Ectodermal cell (in vitro differentiated cells): ENCODE measurements at regions not wholly inside any gene's neighbourhood (a gene's known extent, or its start where the extent isn't known, plus 50 kb on each side); places are given as distances from the start of the nearest gene placed in this dataset.

Experiments used
- H3K27ac ChIP-seq: 2 replicates; pipeline ENCODE4 v1.7.0; 2013; ENCODE audit warnings: mild to moderate bottlenecking, low read depth, low read length; ENCODE audit not compliant: insufficient read depth, poor library complexity, severe bottlenecking
- H3K27me3 ChIP-seq: 2 replicates; pipeline ENCODE4 v1.7.0; 2013; ENCODE audit warnings: mild to moderate bottlenecking, low read length; ENCODE audit not compliant: insufficient read depth, control insufficient read depth, poor library complexity, severe bottlenecking
- H3K36me3 ChIP-seq: one replicate; pipeline ENCODE4 v1.7.0; 2013; ENCODE audit warnings: low read length; ENCODE audit not compliant: control insufficient read depth, insufficient read depth
- H3K4me1 ChIP-seq: one replicate; pipeline ENCODE4 v1.7.0; 2013; ENCODE audit warnings: low read length; ENCODE audit not compliant: control insufficient read depth, insufficient read depth
- H3K4me3 ChIP-seq: 2 replicates; pipeline ENCODE4 v1.7.0; 2013; ENCODE audit warnings: low read depth, low read length, control low read depth; ENCODE audit not compliant: insufficient read depth
- H3K9me3 ChIP-seq: 2 replicates; pipeline ENCODE4 v1.7.0; 2013; ENCODE audit warnings: mild to moderate bottlenecking, low read length, moderate library complexity; ENCODE audit not compliant: control insufficient read depth
- WGBS, 2 experiments: methylation state at CpG; one replicate each; pipeline ENCODE4 v1.1.7; 2013; ENCODE audit warnings: missing lambda C conversion rate in 2 of 2; 5-methylcytosine and 5-hydroxymethylcytosine counted together

- no peaks in the 10 kb centered on the region for H3K36me3 ChIP-seq
- no peaks in the 10 kb centered on the region for H3K27me3 ChIP-seq
- no peak overlapping the region for H3K27ac ChIP-seq
- H3K9me3 ChIP-seq, result no peaks in the 10 kb centered on the region
- H3K4me3 ChIP-seq, result no peak overlapping the region
- no peaks in the 10 kb centered on the region for H3K4me1 ChIP-seq
- WGBS, 2 experiments, result 86 to 90% methylated on average over 2 to 3 of the region's 3 CpGs
Measured at GRCh38 chr13:65911546-65912193, 1318.5 kb downstream of the PCDH9 start.

DNA sequence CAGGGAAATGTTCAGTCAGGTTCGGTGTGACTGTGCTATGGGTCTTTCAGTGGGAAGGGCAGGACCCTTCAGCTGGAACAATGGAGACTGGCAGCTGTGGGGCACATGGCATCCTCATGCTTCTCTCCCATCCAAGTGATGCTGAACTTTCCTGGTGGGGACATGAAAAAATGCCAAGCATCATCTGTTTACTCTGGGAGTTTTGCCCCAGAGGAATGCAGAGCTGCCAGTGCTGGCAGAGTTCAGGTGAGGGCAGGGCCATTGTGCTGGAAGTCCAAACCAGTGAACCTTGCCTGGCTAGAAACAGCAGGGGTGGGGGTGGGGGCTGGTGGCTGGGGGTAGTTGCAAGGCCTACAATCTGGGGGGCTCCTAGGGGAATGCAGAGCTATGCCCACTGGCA, 1320.6 kb downstream of the PCDH9 start:
- Histone ChIP-seq H3K4me3 (no peak overlapping the region), H3K9me3 (no peaks in the 10 kb centered on the region), H3K4me1 (no peaks in the 10 kb centered on the region), H3K36me3 (no peaks in the 10 kb centered on the region), H3K27me3 (no peaks in the 10 kb centered on the region), H3K27ac (no peak overlapping the region)
- WGBS, 2 experiments, result 84 to 88% methylated on average over 1 of the region's 1 CpG

DNA sequence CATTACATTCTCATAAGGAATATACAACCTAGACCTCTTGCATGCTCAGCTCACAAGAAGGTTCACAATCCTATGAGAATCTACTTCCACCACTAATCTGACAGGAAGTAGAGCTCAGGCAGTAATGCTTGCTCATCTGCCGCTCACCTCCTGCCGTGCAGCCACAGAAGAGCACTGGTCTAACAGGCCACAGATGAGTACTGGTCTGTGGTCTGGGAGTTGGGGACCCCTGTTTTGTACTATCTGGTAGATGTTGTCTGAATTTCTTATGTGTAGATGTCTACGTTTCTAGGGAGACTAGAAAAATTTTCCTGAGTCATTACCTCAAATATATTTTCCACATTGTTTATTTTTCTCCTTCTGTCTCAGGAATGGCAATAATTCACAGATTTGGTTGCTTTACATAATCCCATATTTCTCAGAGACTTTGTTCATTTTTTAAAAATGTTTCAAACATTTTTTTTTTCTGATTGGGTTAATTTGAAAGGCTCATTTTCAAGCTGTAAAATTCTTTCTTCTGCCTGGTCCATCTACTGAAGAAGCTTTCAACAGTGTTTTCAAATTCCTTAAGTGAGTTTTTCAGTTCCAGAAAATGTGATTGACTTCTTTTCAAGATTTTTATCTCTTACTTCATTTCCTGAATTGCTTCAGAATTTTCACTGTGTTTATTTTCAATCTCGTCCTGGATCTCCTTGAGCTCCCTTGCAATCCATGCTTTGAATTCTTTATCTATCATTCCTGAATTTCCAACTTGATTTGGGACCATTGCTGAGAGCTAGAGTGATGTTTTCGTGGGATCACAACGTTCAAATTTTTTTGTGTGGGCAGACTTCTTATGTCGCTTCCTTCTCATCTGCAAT, 1322.2 kb downstream of the PCDH9 start:
- no peaks in the 10 kb centered on the region for H3K4me1 ChIP-seq
- no peaks in the 10 kb centered on the region for H3K27me3 ChIP-seq
- no peak overlapping the region for H3K27ac ChIP-seq
- H3K9me3 ChIP-seq, result no peaks in the 10 kb centered on the region
- H3K36me3 ChIP-seq, result no peaks in the 10 kb centered on the region
- 91 to 93% methylated on average over 6 of the region's 7 CpGs for WGBS, 2 experiments
- no peak overlapping the region for H3K4me3 ChIP-seq

GRCh38 chr13:65901723-65902122, 1328.4 kb downstream of the PCDH9 start:
- H3K36me3 ChIP-seq, result no peaks in the 10 kb centered on the region
- no peaks in the 10 kb centered on the region for H3K27me3 ChIP-seq
- H3K9me3 ChIP-seq, result no peaks in the 10 kb centered on the region
- no peak overlapping the region for H3K27ac ChIP-seq
- H3K4me3 ChIP-seq, result no peak overlapping the region
- H3K4me1 ChIP-seq, result no peaks in the 10 kb centered on the region

DNA sequence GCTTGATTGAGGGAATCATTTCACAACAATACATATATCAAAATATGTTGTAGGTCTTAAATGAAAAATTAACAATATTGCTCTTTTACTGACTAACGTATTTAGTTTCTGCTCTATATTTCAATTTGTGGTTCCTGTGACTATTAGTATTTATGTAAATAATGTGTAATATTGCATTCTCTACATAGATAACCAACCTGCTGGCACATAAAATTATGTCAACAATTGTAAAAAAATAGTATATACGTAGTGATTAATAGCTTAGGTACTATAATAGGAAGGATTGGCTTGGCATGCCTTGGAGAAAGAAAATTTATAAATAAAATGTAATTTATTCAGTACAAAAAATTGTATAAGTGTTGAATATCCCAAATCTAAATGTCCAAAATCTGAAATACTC, 1336.1 kb downstream of the PCDH9 start:
- H3K4me3 ChIP-seq, result no peak overlapping the region
- 90% methylated on average over 2 of the region's 2 CpGs; no CpG with 5 or more reads in 1 of the 2 experiments for WGBS, 2 experiments
- H3K36me3 ChIP-seq, result no peaks in the 10 kb centered on the region
- H3K9me3 ChIP-seq, result no peaks in the 10 kb centered on the region
- H3K27me3 ChIP-seq, result no peaks in the 10 kb centered on the region
- no peak overlapping the region for H3K27ac ChIP-seq
- no peaks in the 10 kb centered on the region for H3K4me1 ChIP-seq

DNA sequence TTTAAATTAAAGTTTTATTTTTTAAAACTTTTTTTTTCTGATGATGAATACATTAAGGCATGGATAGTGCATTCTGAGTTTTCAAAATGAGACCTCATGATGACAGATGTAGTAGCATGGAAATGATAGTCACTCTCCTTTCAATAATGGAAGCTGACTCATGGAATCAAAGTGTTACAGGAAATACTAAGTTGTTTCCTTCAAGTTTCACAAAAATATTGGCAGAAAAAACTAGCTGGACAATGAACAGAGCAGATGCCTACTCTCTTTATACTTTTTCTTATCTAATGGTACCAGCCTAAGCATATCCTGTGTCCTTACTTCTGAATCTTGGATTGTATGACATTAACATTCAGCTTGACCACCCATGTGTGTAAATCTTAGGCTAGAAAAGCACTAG, 1337.3 kb downstream of the PCDH9 start:
- Histone ChIP-seq H3K4me3 (no peak overlapping the region), H3K9me3 (no peaks in the 10 kb centered on the region), H3K27me3 (no peaks in the 10 kb centered on the region), H3K36me3 (no peaks in the 10 kb centered on the region), H3K4me1 (no peaks in the 10 kb centered on the region), H3K27ac (no peak overlapping the region)

GRCh38 chr13:65889368-65889767, 1340.8 kb downstream of the PCDH9 start:
- Histone ChIP-seq H3K36me3 (no peaks in the 10 kb centered on the region), H3K4me3 (no peak overlapping the region), H3K4me1 (no peaks in the 10 kb centered on the region), H3K27me3 (no peaks in the 10 kb centered on the region), H3K27ac (no peak overlapping the region), H3K9me3 (no peaks in the 10 kb centered on the region)
- WGBS, 2 experiments, result 84% methylated on average over 5 of the region's 5 CpGs

DNA sequence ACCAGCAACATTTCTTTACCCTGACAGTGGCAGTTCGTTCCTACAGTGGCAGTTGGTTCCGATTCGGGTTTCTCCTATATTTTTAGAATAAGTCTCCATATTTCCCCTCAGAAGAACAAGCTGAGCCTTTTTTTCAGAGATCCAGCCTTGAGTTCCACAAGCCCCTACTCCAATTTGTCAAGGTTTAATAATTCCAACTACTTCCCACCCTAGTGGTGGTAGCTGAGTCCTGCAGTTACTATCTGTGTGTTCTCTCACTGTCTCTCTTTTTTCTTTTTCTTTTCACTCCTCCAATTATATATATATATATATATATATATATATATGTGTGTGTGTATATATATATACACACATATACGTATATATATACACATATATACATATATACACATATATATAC, 1347.3 kb downstream of the PCDH9 start:
- no peak overlapping the region for H3K27ac ChIP-seq
- H3K9me3 ChIP-seq, result no peaks in the 10 kb centered on the region
- H3K4me3 ChIP-seq, result no peak overlapping the region
- 93 to 98% methylated on average over 3 of the region's 4 CpGs for WGBS, 2 experiments
- no peaks in the 10 kb centered on the region for H3K27me3 ChIP-seq
- H3K36me3 ChIP-seq, result no peaks in the 10 kb centered on the region
- no peaks in the 10 kb centered on the region for H3K4me1 ChIP-seq

GRCh38 chr13:65881561-65882155, 1348.5 kb downstream of the PCDH9 start:
- WGBS, 2 experiments, result 91 to 99% methylated on average over 3 of the region's 3 CpGs
- no peak overlapping the region for H3K4me3 ChIP-seq
- no peaks in the 10 kb centered on the region for H3K4me1 ChIP-seq
- no peaks in the 10 kb centered on the region for H3K36me3 ChIP-seq
- no peaks in the 10 kb centered on the region for H3K27me3 ChIP-seq
- no peaks in the 10 kb centered on the region for H3K9me3 ChIP-seq
- no peak overlapping the region for H3K27ac ChIP-seq

DNA sequence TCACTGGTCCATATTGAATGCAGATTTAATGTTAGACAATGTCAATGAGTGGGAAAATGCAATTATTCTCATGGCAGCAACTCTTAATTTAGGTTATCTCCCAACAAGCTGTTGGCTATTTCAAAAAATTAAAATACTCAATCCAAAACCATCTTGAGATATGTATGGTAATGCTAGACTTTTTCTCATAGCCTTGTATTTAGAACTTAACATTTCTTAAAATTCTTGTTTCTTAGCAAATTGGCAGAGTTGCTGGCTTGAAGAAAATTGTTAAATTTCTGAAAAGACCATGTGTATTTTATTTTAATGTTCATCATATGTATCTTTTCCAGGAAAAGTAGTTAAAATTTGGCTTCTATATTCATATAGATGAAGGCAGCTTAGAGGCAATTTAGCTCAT, 1355.1 kb downstream of the PCDH9 start:
- H3K27me3 ChIP-seq, result no peaks in the 10 kb centered on the region
- no peak overlapping the region for H3K27ac ChIP-seq
- no peaks in the 10 kb centered on the region for H3K4me1 ChIP-seq
- H3K9me3 ChIP-seq, result no peaks in the 10 kb centered on the region
- H3K36me3 ChIP-seq, result no peaks in the 10 kb centered on the region
- H3K4me3 ChIP-seq, result no peak overlapping the region
